AG08396 (cell line): ENCODE measurements at regions not wholly inside any gene's neighbourhood (a gene's known extent, or its start where the extent isn't known, plus 50 kb on each side); places are given as distances from the start of the nearest gene placed in this dataset.
A peak's percentile ranks its signal among the peaks of the same experiment; 100 is the strongest.
"Not testable (repeated sequence)": the region's sequence is repeated elsewhere in the genome, so short reads cannot be mapped to it uniquely, and the experiment has no call there.

Source experiments
- DNase-seq: peaks from one replicate; pipeline ENCODE4 v3.0.0; 2012; ENCODE audit warnings: low spot score, mixed read lengths

- no peak for DNase-seq
Measured at GRCh38 chr9:81814401-81814793, 113.8 kb upstream of the SPATA31D4 start.

GRCh38 chr9:81814794-81815464 is 113.3 kb upstream of the SPATA31D4 start:
- DNase-seq: no peak

- no peak for DNase-seq
Measured at GRCh38 chr9:81815781-81816180, 112.4 kb upstream of the SPATA31D4 start.

GRCh38 chr9:81819155-81819554 is 109.1 kb upstream of the SPATA31D4 start:
- no peak for DNase-seq

GRCh38 chr9:81819859-81820546 is 108.2 kb upstream of the SPATA31D4 start:
- DNase-seq: peak; percentile 22

GRCh38 chr9:81822301-81822865 is 105.8 kb upstream of the SPATA31D4 start:
- DNase-seq: no peak

- DNase-seq: no peak
Measured at GRCh38 chr9:81822967-81823366, 105.3 kb upstream of the SPATA31D4 start.

GRCh38 chr9:81823672-81824554 is 104.3 kb upstream of the SPATA31D4 start:
- no peak for DNase-seq

GRCh38 chr9:81824802-81825730 is 103.2 kb upstream of the SPATA31D4 start:
- no peak for DNase-seq

GRCh38 chr9:81825846-81826516 is 102.2 kb upstream of the SPATA31D4 start:
- no peak for DNase-seq

- peak; percentile 36 for DNase-seq
Measured at GRCh38 chr9:81826517-81826906, 101.7 kb upstream of the SPATA31D4 start.

GRCh38 chr9:81827616-81828296 is 100.5 kb upstream of the SPATA31D4 start:
- DNase-seq: no peak

GRCh38 chr9:81829195-81829882 is 98.9 kb upstream of the SPATA31D4 start:
- DNase-seq: no peak

GRCh38 chr9:81830431-81830830 is 97.8 kb upstream of the SPATA31D4 start:
- not testable (repeated sequence) for DNase-seq

GRCh38 chr9:81832571-81833285 is 95.5 kb upstream of the SPATA31D4 start:
- DNase-seq: no peak

GRCh38 chr9:81833563-81834345 is 94.5 kb upstream of the SPATA31D4 start:
- peak; percentile 32 for DNase-seq

GRCh38 chr9:81841333-81841732 is 86.9 kb upstream of the SPATA31D4 start:
- no peak for DNase-seq

- DNase-seq: no peak
Measured at GRCh38 chr9:81844131-81844567, 84.1 kb upstream of the SPATA31D4 start.
